OCI-LY7 (cell line): ENCODE measurements at regions not wholly inside any gene's neighbourhood (a gene's known extent, or its start where the extent isn't known, plus 50 kb on each side); places are given as distances from the start of the nearest gene placed in this dataset.

Experiments used
- EZH2phosphoT487 ChIP-seq: fragments of 200-600 bp; sonication (generic); IDR thresholded peaks from 2 replicates; pipeline ENCODE4 v1.6.1; 2018; ENCODE audit warnings: low read depth, borderline replicate concordance, mild to moderate bottlenecking, mixed run types, antibody characterized with exemption, low read length, moderate library complexity, mixed read lengths
- TF ChIP-seq, protein P1 (sequence below): fragments of 200-600 bp; sonication (generic); conservative IDR thresholded peaks from 2 replicates; pipeline ENCODE4 v1.5.1; 2014; ENCODE audit warnings: mild to moderate bottlenecking, antibody characterized with exemption, low read length, moderate library complexity, mixed read lengths

DNA sequence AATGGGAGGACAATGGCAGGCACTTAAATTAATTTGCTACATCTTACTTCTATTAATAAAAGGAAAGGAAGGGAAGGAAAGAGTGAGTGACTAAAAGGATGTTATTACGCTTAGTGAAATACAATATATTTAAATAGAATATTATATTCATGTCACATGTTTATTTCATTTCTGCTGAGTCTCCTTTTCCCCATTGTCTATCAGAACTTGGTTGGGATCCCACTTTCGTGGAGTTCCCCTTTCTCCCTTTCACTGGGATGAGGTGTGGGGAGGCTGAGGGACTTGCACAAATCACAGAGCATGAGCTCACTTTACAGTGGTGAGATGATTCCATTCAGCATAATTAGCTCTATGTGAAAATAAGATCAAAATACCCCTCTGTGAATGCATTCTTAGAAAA, 730.6 kb downstream of the TSN start:
- TF ChIP-seq, protein P1, sequence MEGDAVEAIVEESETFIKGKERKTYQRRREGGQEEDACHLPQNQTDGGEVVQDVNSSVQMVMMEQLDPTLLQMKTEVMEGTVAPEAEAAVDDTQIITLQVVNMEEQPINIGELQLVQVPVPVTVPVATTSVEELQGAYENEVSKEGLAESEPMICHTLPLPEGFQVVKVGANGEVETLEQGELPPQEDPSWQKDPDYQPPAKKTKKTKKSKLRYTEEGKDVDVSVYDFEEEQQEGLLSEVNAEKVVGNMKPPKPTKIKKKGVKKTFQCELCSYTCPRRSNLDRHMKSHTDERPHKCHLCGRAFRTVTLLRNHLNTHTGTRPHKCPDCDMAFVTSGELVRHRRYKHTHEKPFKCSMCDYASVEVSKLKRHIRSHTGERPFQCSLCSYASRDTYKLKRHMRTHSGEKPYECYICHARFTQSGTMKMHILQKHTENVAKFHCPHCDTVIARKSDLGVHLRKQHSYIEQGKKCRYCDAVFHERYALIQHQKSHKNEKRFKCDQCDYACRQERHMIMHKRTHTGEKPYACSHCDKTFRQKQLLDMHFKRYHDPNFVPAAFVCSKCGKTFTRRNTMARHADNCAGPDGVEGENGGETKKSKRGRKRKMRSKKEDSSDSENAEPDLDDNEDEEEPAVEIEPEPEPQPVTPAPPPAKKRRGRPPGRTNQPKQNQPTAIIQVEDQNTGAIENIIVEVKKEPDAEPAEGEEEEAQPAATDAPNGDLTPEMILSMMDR = no peak
- TF ChIP-seq EZH2phosphoT487 = no peak
